GM23338 (cell line): ENCODE measurements at regions not wholly inside any gene's neighbourhood (a gene's known extent, or its start where the extent isn't known, plus 50 kb on each side); places are given as distances from the start of the nearest gene placed in this dataset.
A peak's percentile ranks its signal among the peaks of the same experiment; 100 is the strongest.

Experiments used
- ATAC-seq: fragments of 200-7000 bp; cut with Tn5 transposase; 3 replicates; pipeline ENCODE4 v1.9.1; 2020
- DNase-seq: peaks from one replicate; pipeline ENCODE4 v3.0.0-alpha.2; 2015; ENCODE audit warnings: low spot score
- H2AFZ ChIP-seq: fragments of 200-600 bp; sonication (generic); 2 replicates; pipeline ENCODE4 v1.8.0; 2016; ENCODE audit warnings: antibody characterized with exemption, mild to moderate bottlenecking, moderate library complexity
- H3F3A ChIP-seq: fragments of 200-600 bp; sonication (generic); replicated peaks from 2 replicates; pipeline ENCODE4 v1.8.0; 2017; ENCODE audit warnings: antibody characterized with exemption, mixed run types, low read depth
- H3K27ac ChIP-seq: fragments of 200-600 bp; sonication (generic); 2 replicates; pipeline ENCODE4 v1.6.1; 2016; ENCODE audit warnings: low read depth
- H3K27me3 ChIP-seq: fragments of 200-600 bp; sonication (generic); 2 replicates; pipeline ENCODE4 v1.8.0; 2016; ENCODE audit warnings: mild to moderate bottlenecking, mixed run types, moderate library complexity; ENCODE audit not compliant: insufficient read depth
- H3K36me3 ChIP-seq: fragments of 200-600 bp; sonication (generic); 2 replicates; pipeline ENCODE4 v1.8.0; 2016; ENCODE audit warnings: mild to moderate bottlenecking; ENCODE audit not compliant: insufficient read depth
- H3K4me1 ChIP-seq: fragments of 200-600 bp; sonication (generic); 2 replicates; pipeline ENCODE4 v1.8.0; 2016; ENCODE audit warnings: mild to moderate bottlenecking, moderate library complexity; ENCODE audit not compliant: insufficient read depth
- H3K4me2 ChIP-seq: fragments of 200-600 bp; sonication (generic); 2 replicates; pipeline ENCODE4 v1.7.1; 2017; ENCODE audit warnings: mixed run types
- H3K4me3 ChIP-seq: fragments of 200-600 bp; sonication (generic); 2 replicates; pipeline ENCODE4 v1.6.1; 2016; ENCODE audit warnings: mixed run types
- H3K79me2 ChIP-seq: fragments of 200-600 bp; sonication (generic); replicated peaks from 2 replicates; pipeline ENCODE4 v1.8.0; 2017; ENCODE audit warnings: mild to moderate bottlenecking; ENCODE audit not compliant: insufficient read depth
- H3K9me2 ChIP-seq: fragments of 200-600 bp; sonication (generic); 2 replicates; pipeline ENCODE4 v1.8.0; 2017; ENCODE audit not compliant: insufficient read depth
- H4K20me1 ChIP-seq: fragments of 200-600 bp; sonication (generic); replicated peaks from 2 replicates; pipeline ENCODE4 v1.8.0; 2017; ENCODE audit warnings: mild to moderate bottlenecking; ENCODE audit not compliant: insufficient read depth
- H3K27ac Mint-ChIP-seq: 2 replicates; pipeline ENCODE4 v1.8.0; 2020; ENCODE audit warnings: inconsistent platforms, mild to moderate bottlenecking, moderate library complexity, mixed read lengths
- H3K27me3 Mint-ChIP-seq: 3 replicates; pipeline ENCODE4 v1.8.0; 2022; ENCODE audit warnings: low read depth, mild to moderate bottlenecking, moderate library complexity, mixed read lengths, inconsistent platforms; ENCODE audit not compliant: insufficient read depth, poor library complexity
- H3K36me3 Mint-ChIP-seq: 3 replicates; pipeline ENCODE4 v1.8.0; 2021; ENCODE audit warnings: low read depth, mild to moderate bottlenecking, inconsistent platforms, moderate library complexity, mixed read lengths
- H3K4me1 Mint-ChIP-seq: 3 replicates; pipeline ENCODE4 v1.8.0; 2020; ENCODE audit warnings: mild to moderate bottlenecking, inconsistent platforms, mixed read lengths
- H3K4me3 Mint-ChIP-seq: 3 replicates; pipeline ENCODE4 v1.8.0; 2021; ENCODE audit warnings: moderate library complexity, mild to moderate bottlenecking, inconsistent platforms, mixed read lengths
- H3K9me3 Mint-ChIP-seq: 3 replicates; pipeline ENCODE4 v1.8.0; 2020; ENCODE audit warnings: moderate library complexity, mild to moderate bottlenecking, inconsistent platforms, mixed read lengths
- EZH2 ChIP-seq: fragments of 200-600 bp; sonication (generic); IDR thresholded peaks from one replicate; pipeline ENCODE4 v1.8.0; 2017; ENCODE audit warnings: antibody characterized with exemption, mild to moderate bottlenecking, low read depth; ENCODE audit not compliant: unreplicated experiment
- NANOG ChIP-seq: IDR thresholded peaks from 2 replicates; pipeline ENCODE4 v1.6.1; 2016; ENCODE audit warnings: antibody characterized with exemption, borderline replicate concordance
- POLR2AphosphoS5 ChIP-seq: IDR thresholded peaks from 2 replicates; pipeline ENCODE4 v1.6.1; 2016; ENCODE audit warnings: antibody characterized with exemption, low read depth
- REST ChIP-seq: IDR thresholded peaks from one replicate; pipeline ENCODE4 v1.6.1; 2018; ENCODE audit warnings: antibody characterized with exemption; ENCODE audit not compliant: unreplicated experiment
- ZNF114 ChIP-seq: fragments of 250-450 bp; sonication (Bioruptor Pico); IDR thresholded peaks from 2 replicates; pipeline ENCODE4 v1.5.0; 2020; ENCODE audit warnings: mild to moderate bottlenecking, moderate library complexity
- TF ChIP-seq, protein P1 (sequence below): fragments of 250-450 bp; sonication (Bioruptor Pico); IDR thresholded peaks from 2 replicates; pipeline ENCODE4 v1.5.0; 2020; ENCODE audit warnings: mild to moderate bottlenecking, moderate library complexity
- TF ChIP-seq, protein P2 (sequence below), 2 experiments: fragments of 200-600 bp in 1 of 2; sonication (generic) in 1 of 2; conservative IDR thresholded peaks; 2 replicates each; pipeline versions ENCODE4 v1.5.1 to v1.6.1; 2016 to 2017; ENCODE audit warnings: antibody characterized with exemption in 2 of 2, low read depth in 2 of 2, mild to moderate bottlenecking in 2 of 2, moderate library complexity in 1 of 2

- TF ChIP-seq REST (no peak), EZH2 (no peak)
Measured at GRCh38 chr2:128415779-128416061, 97.1 kb upstream of the HS6ST1 start (continued).

- Mint-ChIP-seq H3K9me3 (peaks cover 18% of the 10 kb centered on the region), H3K4me1 (peaks cover 17% of the 10 kb centered on the region), H3K36me3 (peaks cover 11% of the 10 kb centered on the region), H3K4me3 (no peak overlapping the region), H3K27ac (no peak overlapping the region), H3K27me3 (peaks cover 12% of the 10 kb centered on the region)
- TF ChIP-seq, protein P1, sequence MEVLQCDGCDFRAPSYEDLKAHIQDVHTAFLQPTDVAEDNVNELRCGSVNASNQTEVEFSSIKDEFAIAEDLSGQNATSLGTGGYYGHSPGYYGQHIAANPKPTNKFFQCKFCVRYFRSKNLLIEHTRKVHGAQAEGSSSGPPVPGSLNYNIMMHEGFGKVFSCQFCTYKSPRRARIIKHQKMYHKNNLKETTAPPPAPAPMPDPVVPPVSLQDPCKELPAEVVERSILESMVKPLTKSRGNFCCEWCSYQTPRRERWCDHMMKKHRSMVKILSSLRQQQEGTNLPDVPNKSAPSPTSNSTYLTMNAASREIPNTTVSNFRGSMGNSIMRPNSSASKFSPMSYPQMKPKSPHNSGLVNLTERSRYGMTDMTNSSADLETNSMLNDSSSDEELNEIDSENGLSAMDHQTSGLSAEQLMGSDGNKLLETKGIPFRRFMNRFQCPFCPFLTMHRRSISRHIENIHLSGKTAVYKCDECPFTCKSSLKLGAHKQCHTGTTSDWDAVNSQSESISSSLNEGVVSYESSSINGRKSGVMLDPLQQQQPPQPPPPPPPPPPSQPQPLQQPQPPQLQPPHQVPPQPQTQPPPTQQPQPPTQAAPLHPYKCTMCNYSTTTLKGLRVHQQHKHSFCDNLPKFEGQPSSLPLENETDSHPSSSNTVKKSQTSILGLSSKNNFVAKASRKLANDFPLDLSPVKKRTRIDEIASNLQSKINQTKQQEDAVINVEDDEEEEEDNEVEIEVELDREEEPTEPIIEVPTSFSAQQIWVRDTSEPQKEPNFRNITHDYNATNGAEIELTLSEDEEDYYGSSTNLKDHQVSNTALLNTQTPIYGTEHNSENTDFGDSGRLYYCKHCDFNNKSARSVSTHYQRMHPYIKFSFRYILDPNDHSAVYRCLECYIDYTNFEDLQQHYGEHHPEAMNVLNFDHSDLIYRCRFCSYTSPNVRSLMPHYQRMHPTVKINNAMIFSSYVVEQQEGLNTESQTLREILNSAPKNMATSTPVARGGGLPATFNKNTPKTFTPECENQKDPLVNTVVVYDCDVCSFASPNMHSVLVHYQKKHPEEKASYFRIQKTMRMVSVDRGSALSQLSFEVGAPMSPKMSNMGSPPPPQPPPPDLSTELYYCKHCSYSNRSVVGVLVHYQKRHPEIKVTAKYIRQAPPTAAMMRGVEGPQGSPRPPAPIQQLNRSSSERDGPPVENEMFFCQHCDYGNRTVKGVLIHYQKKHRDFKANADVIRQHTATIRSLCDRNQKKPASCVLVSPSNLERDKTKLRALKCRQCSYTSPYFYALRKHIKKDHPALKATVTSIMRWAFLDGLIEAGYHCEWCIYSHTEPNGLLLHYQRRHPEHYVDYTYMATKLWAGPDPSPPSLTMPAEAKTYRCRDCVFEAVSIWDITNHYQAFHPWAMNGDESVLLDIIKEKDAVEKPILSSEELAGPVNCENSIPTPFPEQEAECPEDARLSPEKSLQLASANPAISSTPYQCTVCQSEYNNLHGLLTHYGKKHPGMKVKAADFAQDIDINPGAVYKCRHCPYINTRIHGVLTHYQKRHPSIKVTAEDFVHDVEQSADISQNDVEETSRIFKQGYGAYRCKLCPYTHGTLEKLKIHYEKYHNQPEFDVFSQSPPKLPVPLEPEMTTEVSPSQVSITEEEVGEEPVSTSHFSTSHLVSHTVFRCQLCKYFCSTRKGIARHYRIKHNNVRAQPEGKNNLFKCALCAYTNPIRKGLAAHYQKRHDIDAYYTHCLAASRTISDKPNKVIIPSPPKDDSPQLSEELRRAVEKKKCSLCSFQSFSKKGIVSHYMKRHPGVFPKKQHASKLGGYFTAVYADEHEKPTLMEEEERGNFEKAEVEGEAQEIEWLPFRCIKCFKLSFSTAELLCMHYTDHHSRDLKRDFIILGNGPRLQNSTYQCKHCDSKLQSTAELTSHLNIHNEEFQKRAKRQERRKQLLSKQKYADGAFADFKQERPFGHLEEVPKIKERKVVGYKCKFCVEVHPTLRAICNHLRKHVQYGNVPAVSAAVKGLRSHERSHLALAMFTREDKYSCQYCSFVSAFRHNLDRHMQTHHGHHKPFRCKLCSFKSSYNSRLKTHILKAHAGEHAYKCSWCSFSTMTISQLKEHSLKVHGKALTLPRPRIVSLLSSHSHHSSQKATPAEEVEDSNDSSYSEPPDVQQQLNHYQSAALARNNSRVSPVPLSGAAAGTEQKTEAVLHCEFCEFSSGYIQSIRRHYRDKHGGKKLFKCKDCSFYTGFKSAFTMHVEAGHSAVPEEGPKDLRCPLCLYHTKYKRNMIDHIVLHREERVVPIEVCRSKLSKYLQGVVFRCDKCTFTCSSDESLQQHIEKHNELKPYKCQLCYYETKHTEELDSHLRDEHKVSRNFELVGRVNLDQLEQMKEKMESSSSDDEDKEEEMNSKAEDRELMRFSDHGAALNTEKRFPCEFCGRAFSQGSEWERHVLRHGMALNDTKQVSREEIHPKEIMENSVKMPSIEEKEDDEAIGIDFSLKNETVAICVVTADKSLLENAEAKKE (CRISPR knock-in tag) = no peak
- TF ChIP-seq POLR2AphosphoS5 (no peak), ZNF114 (CRISPR knock-in tag) (no peak), NANOG (no peak)
- TF ChIP-seq, protein P2, sequence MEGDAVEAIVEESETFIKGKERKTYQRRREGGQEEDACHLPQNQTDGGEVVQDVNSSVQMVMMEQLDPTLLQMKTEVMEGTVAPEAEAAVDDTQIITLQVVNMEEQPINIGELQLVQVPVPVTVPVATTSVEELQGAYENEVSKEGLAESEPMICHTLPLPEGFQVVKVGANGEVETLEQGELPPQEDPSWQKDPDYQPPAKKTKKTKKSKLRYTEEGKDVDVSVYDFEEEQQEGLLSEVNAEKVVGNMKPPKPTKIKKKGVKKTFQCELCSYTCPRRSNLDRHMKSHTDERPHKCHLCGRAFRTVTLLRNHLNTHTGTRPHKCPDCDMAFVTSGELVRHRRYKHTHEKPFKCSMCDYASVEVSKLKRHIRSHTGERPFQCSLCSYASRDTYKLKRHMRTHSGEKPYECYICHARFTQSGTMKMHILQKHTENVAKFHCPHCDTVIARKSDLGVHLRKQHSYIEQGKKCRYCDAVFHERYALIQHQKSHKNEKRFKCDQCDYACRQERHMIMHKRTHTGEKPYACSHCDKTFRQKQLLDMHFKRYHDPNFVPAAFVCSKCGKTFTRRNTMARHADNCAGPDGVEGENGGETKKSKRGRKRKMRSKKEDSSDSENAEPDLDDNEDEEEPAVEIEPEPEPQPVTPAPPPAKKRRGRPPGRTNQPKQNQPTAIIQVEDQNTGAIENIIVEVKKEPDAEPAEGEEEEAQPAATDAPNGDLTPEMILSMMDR (conservative IDR thresholded peaks at IDR 0.05; ENCODE audit: low read depth in 2 of 2) = no peak
- Histone ChIP-seq H3K27ac (no peak overlapping the region), H3K79me2 (no peaks in the 10 kb centered on the region), H3F3A (no peaks in the 10 kb centered on the region), H3K27me3 (no peaks in the 10 kb centered on the region), H3K4me2 (no peak overlapping the region), H4K20me1 (no peaks in the 10 kb centered on the region), H3K4me3 (no peak overlapping the region), H2AFZ (0 out of 2 replicates have a peak overlapping the region, but pooled peaks have one; percentile 18), H3K9me2 (no peaks in the 10 kb centered on the region), H3K4me1 (peaks cover 7% of the 10 kb centered on the region; the same call in 1 of the 2 replicates), H3K36me3 (no peaks in the 10 kb centered on the region)
- DNase-seq = no peak
- ATAC-seq = peak; percentile 87
Measured at GRCh38 chr2:128416109-128416785, 97.6 kb upstream of the HS6ST1 start.
